H1 (cell line): ENCODE measurements at regions not wholly inside any gene's neighbourhood (a gene's known extent, or its start where the extent isn't known, plus 50 kb on each side); places are given as distances from the start of the nearest gene placed in this dataset.

Source experiments
- ASH2L ChIP-seq: fragments of 200-600, 300-600 bp; sonication (generic); IDR thresholded peaks from one replicate; pipeline ENCODE4 v1.7.1; 2017; ENCODE audit warnings: low read length
- RBBP5 ChIP-seq: IDR thresholded peaks from 2 replicates; pipeline ENCODE4 v1.7.1; 2012; ENCODE audit warnings: low read depth, mild to moderate bottlenecking, inconsistent platforms, low read length, moderate library complexity, borderline replicate concordance

GRCh38 chr5:40233268-40233667 is 446.4 kb upstream of the PTGER4 start (continued):
- no peak for TF ChIP-seq RBBP5
- TF ChIP-seq ASH2L = no peak
- TF ChIP-seq, all 59 proteins: peak for 0
